Astrocyte (in vitro differentiated cells and primary cell): ENCODE measurements at regions not wholly inside any gene's neighbourhood (a gene's known extent, or its start where the extent isn't known, plus 50 kb on each side); places are given as distances from the start of the nearest gene placed in this dataset.

ENCODE experiments used
- EZH2 ChIP-seq: IDR thresholded peaks from 2 replicates; pipeline ENCODE4 v1.6.1; 2012; ENCODE audit warnings: mild to moderate bottlenecking, low read length, inconsistent platforms; ENCODE audit not compliant: insufficient read depth
- TF ChIP-seq, protein P1 (sequence below): IDR thresholded peaks from 2 replicates; pipeline ENCODE4 v1.5.1; 2011; ENCODE audit warnings: low read depth, mild to moderate bottlenecking, inconsistent platforms, low read length, moderate library complexity; ENCODE audit not compliant: insufficient read depth

DNA sequence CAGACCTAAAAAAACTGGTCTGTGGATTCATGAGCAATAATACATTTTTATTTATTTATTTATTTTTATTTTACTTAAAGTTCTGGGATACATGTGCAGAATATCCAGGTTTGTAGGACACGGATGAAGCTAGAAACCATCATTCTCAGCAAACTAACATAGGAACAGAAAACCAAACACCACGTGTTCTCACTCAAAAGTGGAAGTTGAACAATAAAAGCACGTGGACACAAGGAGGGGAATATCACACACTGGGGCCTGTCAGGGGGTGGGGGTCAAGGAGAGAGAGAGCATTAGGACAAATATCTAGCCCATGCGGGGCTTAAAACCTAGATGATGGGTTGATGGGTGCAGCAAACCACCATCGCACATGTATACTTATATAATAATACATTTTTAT, 705.9 kb downstream of the RAB28 start:
- TF ChIP-seq, protein P1, sequence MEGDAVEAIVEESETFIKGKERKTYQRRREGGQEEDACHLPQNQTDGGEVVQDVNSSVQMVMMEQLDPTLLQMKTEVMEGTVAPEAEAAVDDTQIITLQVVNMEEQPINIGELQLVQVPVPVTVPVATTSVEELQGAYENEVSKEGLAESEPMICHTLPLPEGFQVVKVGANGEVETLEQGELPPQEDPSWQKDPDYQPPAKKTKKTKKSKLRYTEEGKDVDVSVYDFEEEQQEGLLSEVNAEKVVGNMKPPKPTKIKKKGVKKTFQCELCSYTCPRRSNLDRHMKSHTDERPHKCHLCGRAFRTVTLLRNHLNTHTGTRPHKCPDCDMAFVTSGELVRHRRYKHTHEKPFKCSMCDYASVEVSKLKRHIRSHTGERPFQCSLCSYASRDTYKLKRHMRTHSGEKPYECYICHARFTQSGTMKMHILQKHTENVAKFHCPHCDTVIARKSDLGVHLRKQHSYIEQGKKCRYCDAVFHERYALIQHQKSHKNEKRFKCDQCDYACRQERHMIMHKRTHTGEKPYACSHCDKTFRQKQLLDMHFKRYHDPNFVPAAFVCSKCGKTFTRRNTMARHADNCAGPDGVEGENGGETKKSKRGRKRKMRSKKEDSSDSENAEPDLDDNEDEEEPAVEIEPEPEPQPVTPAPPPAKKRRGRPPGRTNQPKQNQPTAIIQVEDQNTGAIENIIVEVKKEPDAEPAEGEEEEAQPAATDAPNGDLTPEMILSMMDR = no peak
- TF ChIP-seq EZH2 = no peak
